Fibroblast of mammary gland (primary cell): ENCODE measurements at regions not wholly inside any gene's neighbourhood (a gene's known extent, or its start where the extent isn't known, plus 50 kb on each side); places are given as distances from the start of the nearest gene placed in this dataset.

ENCODE experiments used
- DNase-seq: peaks from one replicate; pipeline ENCODE4 v3.0.0-alpha.2; 2010; ENCODE audit warnings: low read depth
- H3K4me3 ChIP-seq: 2 replicates; pipeline ENCODE4 v1.5.1; 2011; ENCODE audit warnings: low read depth, mild to moderate bottlenecking, low read length, moderate library complexity; ENCODE audit not compliant: control insufficient read depth
- TF ChIP-seq, protein P1 (sequence below): conservative IDR thresholded peaks from 2 replicates; pipeline ENCODE4 v1.5.1; 2011; ENCODE audit warnings: low read depth, low read length, inconsistent platforms; ENCODE audit not compliant: control insufficient read depth, insufficient read depth

- no peak overlapping the region for H3K4me3 ChIP-seq
- TF ChIP-seq, protein P1, sequence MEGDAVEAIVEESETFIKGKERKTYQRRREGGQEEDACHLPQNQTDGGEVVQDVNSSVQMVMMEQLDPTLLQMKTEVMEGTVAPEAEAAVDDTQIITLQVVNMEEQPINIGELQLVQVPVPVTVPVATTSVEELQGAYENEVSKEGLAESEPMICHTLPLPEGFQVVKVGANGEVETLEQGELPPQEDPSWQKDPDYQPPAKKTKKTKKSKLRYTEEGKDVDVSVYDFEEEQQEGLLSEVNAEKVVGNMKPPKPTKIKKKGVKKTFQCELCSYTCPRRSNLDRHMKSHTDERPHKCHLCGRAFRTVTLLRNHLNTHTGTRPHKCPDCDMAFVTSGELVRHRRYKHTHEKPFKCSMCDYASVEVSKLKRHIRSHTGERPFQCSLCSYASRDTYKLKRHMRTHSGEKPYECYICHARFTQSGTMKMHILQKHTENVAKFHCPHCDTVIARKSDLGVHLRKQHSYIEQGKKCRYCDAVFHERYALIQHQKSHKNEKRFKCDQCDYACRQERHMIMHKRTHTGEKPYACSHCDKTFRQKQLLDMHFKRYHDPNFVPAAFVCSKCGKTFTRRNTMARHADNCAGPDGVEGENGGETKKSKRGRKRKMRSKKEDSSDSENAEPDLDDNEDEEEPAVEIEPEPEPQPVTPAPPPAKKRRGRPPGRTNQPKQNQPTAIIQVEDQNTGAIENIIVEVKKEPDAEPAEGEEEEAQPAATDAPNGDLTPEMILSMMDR: no peak
- DNase-seq: no peak
These were observed 442.7 kb upstream of the HS3ST5 start for GRCh38 chr6:114785235-114786127.

DNA sequence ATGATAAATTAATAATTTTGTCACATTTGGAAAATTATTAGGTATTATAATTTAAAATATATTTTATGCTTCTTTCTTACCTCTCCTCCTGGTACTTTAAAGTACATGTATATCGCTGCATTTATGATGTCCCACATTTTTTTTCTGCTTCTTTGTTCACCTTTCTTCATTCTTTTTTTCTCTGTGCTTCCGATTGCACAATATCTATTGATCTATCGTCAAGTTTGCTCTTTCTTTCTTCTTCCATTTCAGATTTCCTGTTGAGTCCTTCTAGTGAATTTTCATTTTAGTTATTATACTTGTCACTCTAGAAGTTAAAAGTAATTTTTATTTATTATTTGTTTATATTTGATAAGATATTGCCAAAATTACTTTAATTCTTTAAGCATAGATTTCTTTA lies 441.0 kb upstream of the HS3ST5 start:
- TF ChIP-seq, protein P1: no peak
- DNase-seq: no peak
- H3K4me3 ChIP-seq: no peak overlapping the region

DNA sequence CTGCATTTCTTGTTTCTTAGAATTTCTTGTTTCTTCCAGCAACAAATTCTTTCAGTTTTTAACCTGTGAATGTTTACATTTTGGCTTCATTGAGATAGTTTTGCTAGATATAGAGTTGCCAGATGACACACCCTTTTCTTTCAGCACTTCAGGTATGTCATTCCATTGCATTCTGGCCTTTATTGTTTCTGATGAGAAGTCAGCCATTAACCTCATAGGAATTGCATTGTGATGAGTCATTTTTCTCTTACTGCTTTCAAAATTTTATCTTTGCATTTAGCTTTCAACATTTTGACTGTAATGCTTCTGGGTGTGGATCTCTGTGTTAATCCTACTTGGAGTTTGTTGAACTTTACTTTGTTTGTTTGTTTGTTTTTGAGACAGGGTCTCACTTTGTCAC lies 440.3 kb upstream of the HS3ST5 start:
- H3K4me3 ChIP-seq: no peak overlapping the region
- TF ChIP-seq, protein P1: no peak
- DNase-seq: no peak

- no peak for DNase-seq
- TF ChIP-seq, protein P1: no peak
- no peak overlapping the region for H3K4me3 ChIP-seq
These were observed 422.0 kb upstream of the HS3ST5 start for GRCh38 chr6:114764866-114765265.

- TF ChIP-seq, protein P1: no peak
- no peak for DNase-seq
- no peak overlapping the region for H3K4me3 ChIP-seq
These were observed 419.3 kb upstream of the HS3ST5 start for GRCh38 chr6:114762145-114762544.

DNA sequence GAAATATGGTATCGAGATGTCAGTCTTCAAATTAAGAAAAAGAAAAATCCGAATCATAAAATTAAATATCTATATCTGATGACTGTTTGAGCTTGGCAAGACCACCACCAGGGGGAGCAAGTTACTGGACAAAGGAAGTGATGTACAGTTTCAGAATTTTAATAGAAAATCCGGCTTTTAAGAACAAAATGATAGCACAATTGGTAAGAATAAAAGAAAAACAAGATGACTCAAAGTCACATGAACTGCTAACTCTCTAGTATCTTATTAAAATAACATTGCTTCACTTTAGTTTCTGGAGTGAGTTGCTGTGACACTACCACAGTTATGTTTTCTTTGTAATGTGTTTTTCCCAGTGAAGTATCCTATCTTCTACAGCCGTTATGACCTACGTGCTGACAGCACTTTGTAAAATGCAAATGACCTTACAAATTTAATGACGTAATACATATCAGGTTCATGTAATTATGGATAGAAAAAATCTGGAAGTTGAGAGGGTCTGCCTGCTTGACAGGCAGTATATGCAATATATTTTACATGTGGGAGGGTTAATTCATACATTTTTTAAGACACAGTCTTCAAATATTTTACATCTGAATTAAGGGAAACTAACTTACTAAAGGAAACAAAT lies 405.3 kb upstream of the HS3ST5 start:
- no peak overlapping the region for H3K4me3 ChIP-seq
- TF ChIP-seq, protein P1: peak; percentile 65
- peak; percentile 68 for DNase-seq

DNA sequence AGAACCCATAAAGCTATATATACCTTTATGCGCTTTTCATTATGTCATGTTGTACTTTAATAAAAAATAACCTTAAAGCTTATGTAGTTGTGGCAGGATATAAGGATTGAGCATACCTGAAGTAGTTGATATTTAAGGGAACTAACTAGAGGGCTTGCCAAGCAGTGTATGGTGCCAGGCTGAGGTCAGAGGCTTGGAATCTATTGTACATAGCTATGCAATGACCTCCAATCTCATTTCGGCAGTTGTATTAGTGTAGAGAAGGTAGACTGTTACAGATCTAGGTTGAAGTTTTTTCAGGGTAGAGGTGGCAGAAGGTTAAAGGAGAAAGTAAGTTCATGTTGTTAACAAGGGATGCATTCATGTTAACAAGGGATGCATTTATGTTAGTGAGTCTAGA lies 397.7 kb upstream of the HS3ST5 start:
- TF ChIP-seq, protein P1: no peak
- H3K4me3 ChIP-seq: no peak overlapping the region
- DNase-seq: no peak
